ENCODE measurements at regions not wholly inside any gene's neighbourhood (a gene's known extent, or its start where the extent isn't known, plus 50 kb on each side); places are given as distances from the start of the nearest gene placed in this dataset.

GRCh38 chr7:21084286-21084685 is 297.6 kb upstream of the SP8 start:
- TF ChIP-seq RAD21 (IDR thresholded peaks at IDR 0.05; ENCODE audit: low read depth) = no peak
- TF ChIP-seq EP300 (IDR thresholded peaks at IDR 0.05; ENCODE audit: borderline replicate concordance) = no peak
- TF ChIP-seq CEBPB (IDR thresholded peaks at IDR 0.05) = 0 out of 2 replicates have a peak, but pooled peaks have one; percentile 21
- TF ChIP-seq, protein P1, sequence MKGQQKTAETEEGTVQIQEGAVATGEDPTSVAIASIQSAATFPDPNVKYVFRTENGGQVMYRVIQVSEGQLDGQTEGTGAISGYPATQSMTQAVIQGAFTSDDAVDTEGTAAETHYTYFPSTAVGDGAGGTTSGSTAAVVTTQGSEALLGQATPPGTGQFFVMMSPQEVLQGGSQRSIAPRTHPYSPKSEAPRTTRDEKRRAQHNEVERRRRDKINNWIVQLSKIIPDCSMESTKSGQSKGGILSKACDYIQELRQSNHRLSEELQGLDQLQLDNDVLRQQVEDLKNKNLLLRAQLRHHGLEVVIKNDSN (IDR thresholded peaks at IDR 0.05) = no peak

DNA sequence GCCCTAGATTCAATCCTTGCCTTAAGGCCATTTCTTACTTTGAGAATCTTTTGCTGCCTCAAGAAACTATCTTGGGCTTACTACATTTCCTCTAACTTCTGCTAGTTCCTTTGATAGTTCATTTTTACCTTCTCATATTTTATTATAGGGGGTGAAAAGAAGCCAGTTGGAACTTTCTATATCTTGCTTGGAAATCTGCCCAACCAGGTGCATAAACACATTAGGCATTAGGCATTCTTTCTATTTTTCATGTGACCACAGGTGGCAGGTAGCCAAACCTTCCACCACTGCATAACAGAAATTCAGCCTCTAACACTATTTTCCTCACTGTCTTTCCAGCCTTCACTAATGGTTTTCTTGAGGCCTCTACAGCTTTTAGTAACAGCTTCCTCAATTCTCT is 300.0 kb upstream of the SP8 start:
- TF ChIP-seq CEBPB (IDR thresholded peaks at IDR 0.05) (peak; percentile 31; the same call in 1 of the 2 replicates), EP300 (IDR thresholded peaks at IDR 0.05; ENCODE audit: borderline replicate concordance) (peak; percentile 96), RAD21 (IDR thresholded peaks at IDR 0.05; ENCODE audit: low read depth) (peak; percentile 11; the same call in 1 of the 2 replicates), CREB1 (IDR thresholded peaks at IDR 0.05; ENCODE audit: low read depth) (no peak), EGR1 (IDR thresholded peaks at IDR 0.05) (no peak), TEAD4 (IDR thresholded peaks at IDR 0.05) (peak; percentile 96), YY1 (IDR thresholded peaks at IDR 0.05; ENCODE audit: low read depth) (no peak), FOXM1 (IDR thresholded peaks at IDR 0.05; ENCODE audit: borderline replicate concordance, low read depth) (peak; percentile 84), TCF12 (IDR thresholded peaks at IDR 0.05; ENCODE audit: low read depth) (peak; percentile 99), NFIC (IDR thresholded peaks at IDR 0.05) (peak; percentile 100), ZBTB7A (IDR thresholded peaks at IDR 0.05; ENCODE audit: low read depth) (no peak)
- TF ChIP-seq, protein P1 (IDR thresholded peaks at IDR 0.05) = peak; percentile 76
- TF ChIP-seq, protein P2, sequence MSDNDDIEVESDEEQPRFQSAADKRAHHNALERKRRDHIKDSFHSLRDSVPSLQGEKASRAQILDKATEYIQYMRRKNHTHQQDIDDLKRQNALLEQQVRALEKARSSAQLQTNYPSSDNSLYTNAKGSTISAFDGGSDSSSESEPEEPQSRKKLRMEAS (IDR thresholded peaks at IDR 0.05) = peak; percentile 59; the same call in 1 of the 2 replicates

DNA sequence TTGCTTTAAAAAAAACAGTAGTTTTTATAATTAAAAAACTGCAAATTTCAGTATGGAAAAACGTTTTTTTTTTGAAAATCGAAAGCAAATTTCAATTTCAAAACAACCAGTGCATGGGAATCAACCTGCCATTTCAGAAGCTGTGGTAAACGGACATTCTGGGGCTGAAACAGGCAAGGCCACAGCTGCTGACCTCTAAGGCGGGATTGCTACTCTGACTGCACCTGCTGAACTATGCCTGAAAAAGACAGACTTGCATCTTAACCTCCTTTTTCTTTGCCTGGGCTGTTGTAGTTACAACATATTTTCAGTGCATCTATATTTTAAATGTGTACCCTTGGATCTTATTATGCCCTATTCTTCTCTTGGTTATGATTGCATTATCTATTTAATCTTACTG is 303.0 kb upstream of the SP8 start:
- TF ChIP-seq, protein P2 (IDR thresholded peaks at IDR 0.05) = no peak
- TF ChIP-seq EP300 (IDR thresholded peaks at IDR 0.05; ENCODE audit: borderline replicate concordance) (no peak), TCF12 (IDR thresholded peaks at IDR 0.05; ENCODE audit: low read depth) (no peak), NFIC (IDR thresholded peaks at IDR 0.05) (no peak)

- TF ChIP-seq, protein P1 (IDR thresholded peaks at IDR 0.05) = no peak
- TF ChIP-seq FOXM1 (IDR thresholded peaks at IDR 0.05; ENCODE audit: borderline replicate concordance, low read depth) (no peak), EP300 (IDR thresholded peaks at IDR 0.05; ENCODE audit: borderline replicate concordance) (no peak), TAF1 (IDR thresholded peaks at IDR 0.05; ENCODE audit: low read depth) (no peak), YY1 (IDR thresholded peaks at IDR 0.05; ENCODE audit: low read depth) (no peak), TEAD4 (IDR thresholded peaks at IDR 0.05) (no peak)
These were observed 306.3 kb upstream of the SP8 start for GRCh38 chr7:21092766-21093702.

GRCh38 chr7:21094589-21094988 is 307.9 kb upstream of the SP8 start:
- TF ChIP-seq TEAD4 (IDR thresholded peaks at IDR 0.05) (no peak), CEBPB (IDR thresholded peaks at IDR 0.05) (0 out of 2 replicates have a peak, but pooled peaks have one; percentile 15), CREB1 (IDR thresholded peaks at IDR 0.05; ENCODE audit: low read depth) (no peak), ZBTB7A (IDR thresholded peaks at IDR 0.05; ENCODE audit: low read depth) (no peak), NFIC (IDR thresholded peaks at IDR 0.05) (no peak)
- TF ChIP-seq, protein P2 (IDR thresholded peaks at IDR 0.05) = no peak

DNA sequence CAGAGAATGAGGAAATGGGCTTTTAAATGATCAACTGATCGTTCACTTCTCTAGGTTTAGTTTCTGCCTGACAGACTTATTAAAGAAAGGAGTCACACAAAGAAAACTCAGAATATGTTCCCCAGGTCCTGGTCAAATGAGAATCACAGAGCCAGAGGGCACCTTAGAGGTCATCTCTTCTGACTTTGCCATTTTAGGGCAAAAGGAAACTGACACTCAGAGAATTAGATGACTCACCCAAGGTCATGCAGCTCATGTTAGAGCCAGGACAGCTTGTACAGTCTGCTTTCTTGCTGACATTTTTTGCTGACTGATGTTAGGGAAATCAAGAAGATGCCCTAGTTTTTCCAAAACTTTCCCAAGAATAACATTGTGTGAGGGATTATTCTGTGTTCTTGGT is 312.7 kb upstream of the SP8 start:
- TF ChIP-seq, protein P1 (IDR thresholded peaks at IDR 0.05) = no peak
- TF ChIP-seq CEBPB (IDR thresholded peaks at IDR 0.05) (no peak), EP300 (IDR thresholded peaks at IDR 0.05; ENCODE audit: borderline replicate concordance) (no peak), TCF12 (IDR thresholded peaks at IDR 0.05; ENCODE audit: low read depth) (no peak), YY1 (IDR thresholded peaks at IDR 0.05; ENCODE audit: low read depth) (no peak), NFIC (IDR thresholded peaks at IDR 0.05) (no peak), TEAD4 (IDR thresholded peaks at IDR 0.05) (no peak), CREB1 (IDR thresholded peaks at IDR 0.05; ENCODE audit: low read depth) (no peak), ZBTB7A (IDR thresholded peaks at IDR 0.05; ENCODE audit: low read depth) (no peak), FOXM1 (IDR thresholded peaks at IDR 0.05; ENCODE audit: borderline replicate concordance, low read depth) (no peak)
- TF ChIP-seq, protein P2 (IDR thresholded peaks at IDR 0.05) = no peak

DNA sequence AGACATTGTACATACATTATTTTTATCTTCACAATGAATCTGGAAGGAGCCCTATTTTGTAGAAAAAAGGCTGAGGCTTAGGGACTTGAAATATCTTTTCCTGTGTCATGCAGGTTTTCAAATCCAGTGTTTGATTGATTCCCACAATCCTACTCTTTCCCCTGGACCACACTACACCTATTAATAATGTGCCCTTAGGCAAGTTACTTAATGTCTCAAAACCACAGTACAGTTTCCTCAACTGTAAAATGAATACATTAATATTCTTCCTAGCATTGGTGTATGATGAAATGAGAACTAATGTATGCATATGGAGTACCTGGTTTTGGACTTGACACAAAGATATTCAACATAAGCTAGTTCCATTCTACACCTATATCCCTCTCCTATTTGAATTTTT is 313.3 kb upstream of the SP8 start:
- TF ChIP-seq RAD21 (IDR thresholded peaks at IDR 0.05; ENCODE audit: low read depth) (no peak), TAF1 (IDR thresholded peaks at IDR 0.05; ENCODE audit: low read depth) (no peak), EP300 (IDR thresholded peaks at IDR 0.05; ENCODE audit: borderline replicate concordance) (no peak), CREB1 (IDR thresholded peaks at IDR 0.05; ENCODE audit: low read depth) (no peak), TCF12 (IDR thresholded peaks at IDR 0.05; ENCODE audit: low read depth) (no peak), ZBTB7A (IDR thresholded peaks at IDR 0.05; ENCODE audit: low read depth) (no peak), FOXM1 (IDR thresholded peaks at IDR 0.05; ENCODE audit: borderline replicate concordance, low read depth) (no peak), EGR1 (IDR thresholded peaks at IDR 0.05) (no peak), YY1 (IDR thresholded peaks at IDR 0.05; ENCODE audit: low read depth) (no peak), CEBPB (IDR thresholded peaks at IDR 0.05) (no peak), TEAD4 (IDR thresholded peaks at IDR 0.05) (no peak), NFIC (IDR thresholded peaks at IDR 0.05) (no peak)
- TF ChIP-seq, protein P1 (IDR thresholded peaks at IDR 0.05) = no peak
- TF ChIP-seq, protein P3, sequence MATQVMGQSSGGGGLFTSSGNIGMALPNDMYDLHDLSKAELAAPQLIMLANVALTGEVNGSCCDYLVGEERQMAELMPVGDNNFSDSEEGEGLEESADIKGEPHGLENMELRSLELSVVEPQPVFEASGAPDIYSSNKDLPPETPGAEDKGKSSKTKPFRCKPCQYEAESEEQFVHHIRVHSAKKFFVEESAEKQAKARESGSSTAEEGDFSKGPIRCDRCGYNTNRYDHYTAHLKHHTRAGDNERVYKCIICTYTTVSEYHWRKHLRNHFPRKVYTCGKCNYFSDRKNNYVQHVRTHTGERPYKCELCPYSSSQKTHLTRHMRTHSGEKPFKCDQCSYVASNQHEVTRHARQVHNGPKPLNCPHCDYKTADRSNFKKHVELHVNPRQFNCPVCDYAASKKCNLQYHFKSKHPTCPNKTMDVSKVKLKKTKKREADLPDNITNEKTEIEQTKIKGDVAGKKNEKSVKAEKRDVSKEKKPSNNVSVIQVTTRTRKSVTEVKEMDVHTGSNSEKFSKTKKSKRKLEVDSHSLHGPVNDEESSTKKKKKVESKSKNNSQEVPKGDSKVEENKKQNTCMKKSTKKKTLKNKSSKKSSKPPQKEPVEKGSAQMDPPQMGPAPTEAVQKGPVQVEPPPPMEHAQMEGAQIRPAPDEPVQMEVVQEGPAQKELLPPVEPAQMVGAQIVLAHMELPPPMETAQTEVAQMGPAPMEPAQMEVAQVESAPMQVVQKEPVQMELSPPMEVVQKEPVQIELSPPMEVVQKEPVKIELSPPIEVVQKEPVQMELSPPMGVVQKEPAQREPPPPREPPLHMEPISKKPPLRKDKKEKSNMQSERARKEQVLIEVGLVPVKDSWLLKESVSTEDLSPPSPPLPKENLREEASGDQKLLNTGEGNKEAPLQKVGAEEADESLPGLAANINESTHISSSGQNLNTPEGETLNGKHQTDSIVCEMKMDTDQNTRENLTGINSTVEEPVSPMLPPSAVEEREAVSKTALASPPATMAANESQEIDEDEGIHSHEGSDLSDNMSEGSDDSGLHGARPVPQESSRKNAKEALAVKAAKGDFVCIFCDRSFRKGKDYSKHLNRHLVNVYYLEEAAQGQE (IDR thresholded peaks at IDR 0.05; ENCODE audit: low read depth) = no peak
- TF ChIP-seq, protein P2 (IDR thresholded peaks at IDR 0.05) = no peak
